ENCODE measurements at regions not wholly inside any gene's neighbourhood (a gene's known extent, or its start where the extent isn't known, plus 50 kb on each side); places are given as distances from the start of the nearest gene placed in this dataset.

DNA sequence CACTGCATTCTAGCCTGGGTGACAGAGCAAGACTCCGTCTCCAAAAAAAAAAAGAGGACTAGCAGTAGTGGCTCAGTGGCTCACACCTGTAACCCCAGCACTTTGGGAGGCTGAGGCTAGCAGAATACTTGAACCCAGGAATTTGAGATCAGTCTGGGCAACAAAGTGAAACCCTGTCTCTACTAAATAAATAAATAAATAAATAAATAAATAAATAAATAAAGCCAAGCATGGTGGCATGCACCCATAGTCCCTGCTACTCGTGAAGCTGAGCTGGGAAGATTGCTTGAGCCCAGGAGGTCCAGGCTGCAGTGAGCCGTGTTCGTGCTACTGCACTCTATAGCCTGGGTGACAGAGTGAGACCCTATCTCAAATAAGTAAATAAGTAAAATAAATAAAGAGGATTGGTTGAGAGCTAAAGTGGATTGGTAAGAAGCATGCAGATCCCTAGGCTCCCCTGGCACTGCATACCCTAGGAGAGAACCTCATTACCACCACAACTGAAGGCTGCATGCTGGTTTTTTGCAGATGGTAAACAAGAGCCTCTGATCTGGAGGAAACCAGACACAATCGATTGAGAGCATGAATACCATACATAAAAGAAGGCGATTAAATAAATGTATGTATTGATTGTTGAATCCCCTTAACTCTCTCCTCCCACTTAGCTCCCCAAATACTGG is 163.2 kb downstream of the REEP3 start (continued):
- TF ChIP-seq, protein P1, sequence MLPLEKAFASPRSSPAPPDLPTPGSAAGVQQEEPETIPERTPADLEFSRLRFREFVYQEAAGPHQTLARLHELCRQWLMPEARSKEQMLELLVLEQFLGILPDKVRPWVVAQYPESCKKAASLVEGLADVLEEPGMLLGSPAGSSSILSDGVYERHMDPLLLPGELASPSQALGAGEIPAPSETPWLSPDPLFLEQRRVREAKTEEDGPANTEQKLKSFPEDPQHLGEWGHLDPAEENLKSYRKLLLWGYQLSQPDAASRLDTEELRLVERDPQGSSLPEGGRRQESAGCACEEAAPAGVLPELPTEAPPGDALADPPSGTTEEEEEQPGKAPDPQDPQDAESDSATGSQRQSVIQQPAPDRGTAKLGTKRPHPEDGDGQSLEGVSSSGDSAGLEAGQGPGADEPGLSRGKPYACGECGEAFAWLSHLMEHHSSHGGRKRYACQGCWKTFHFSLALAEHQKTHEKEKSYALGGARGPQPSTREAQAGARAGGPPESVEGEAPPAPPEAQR (tag by site-specific recombination; IDR thresholded peaks at IDR 0.05), result no peak
- TF ChIP-seq OSR2 (tag by site-specific recombination; IDR thresholded peaks at IDR 0.05) (no peak), ZNF280D (tag by site-specific recombination; IDR thresholded peaks at IDR 0.05) (no peak), ZNF146 (tag by site-specific recombination; IDR thresholded peaks at IDR 0.05) (no peak), ZNF148 (tag by site-specific recombination; IDR thresholded peaks at IDR 0.05; ENCODE audit: borderline replicate concordance) (no peak), PRDM10 (tag by site-specific recombination; IDR thresholded peaks at IDR 0.05) (no peak), ZNF692 (tag by site-specific recombination; IDR thresholded peaks at IDR 0.05) (no peak), ZNF248 (tag by site-specific recombination; IDR thresholded peaks at IDR 0.05) (no peak), ZNF654 (tag by site-specific recombination; IDR thresholded peaks at IDR 0.05; ENCODE audit: low read depth) (peak; percentile 33), ZSCAN4 (tag by site-specific recombination; IDR thresholded peaks at IDR 0.05) (no peak), SCRT2 (tag by site-specific recombination; IDR thresholded peaks at IDR 0.05) (no peak), ZEB2 (tag by site-specific recombination; IDR thresholded peaks at IDR 0.05) (no peak), ZNF423 (tag by site-specific recombination; IDR thresholded peaks at IDR 0.05) (no peak), ZNF169 (tag by site-specific recombination; IDR thresholded peaks at IDR 0.05) (no peak), SP2 (tag by site-specific recombination; IDR thresholded peaks at IDR 0.05) (no peak), ZNF510 (tag by site-specific recombination; IDR thresholded peaks at IDR 0.05; ENCODE audit: insufficient replicate concordance) (peak; percentile 62), ZNF280C (tag by site-specific recombination; IDR thresholded peaks at IDR 0.05) (no peak), ZNF350 (tag by site-specific recombination; IDR thresholded peaks at IDR 0.05) (no peak), ZNF626 (tag by site-specific recombination; IDR thresholded peaks at IDR 0.05) (no peak), ZNF514 (tag by site-specific recombination; IDR thresholded peaks at IDR 0.05) (no peak), ZFP41 (tag by site-specific recombination; IDR thresholded peaks at IDR 0.05; ENCODE audit: borderline replicate concordance) (no peak)
- TF ChIP-seq, protein P2, sequence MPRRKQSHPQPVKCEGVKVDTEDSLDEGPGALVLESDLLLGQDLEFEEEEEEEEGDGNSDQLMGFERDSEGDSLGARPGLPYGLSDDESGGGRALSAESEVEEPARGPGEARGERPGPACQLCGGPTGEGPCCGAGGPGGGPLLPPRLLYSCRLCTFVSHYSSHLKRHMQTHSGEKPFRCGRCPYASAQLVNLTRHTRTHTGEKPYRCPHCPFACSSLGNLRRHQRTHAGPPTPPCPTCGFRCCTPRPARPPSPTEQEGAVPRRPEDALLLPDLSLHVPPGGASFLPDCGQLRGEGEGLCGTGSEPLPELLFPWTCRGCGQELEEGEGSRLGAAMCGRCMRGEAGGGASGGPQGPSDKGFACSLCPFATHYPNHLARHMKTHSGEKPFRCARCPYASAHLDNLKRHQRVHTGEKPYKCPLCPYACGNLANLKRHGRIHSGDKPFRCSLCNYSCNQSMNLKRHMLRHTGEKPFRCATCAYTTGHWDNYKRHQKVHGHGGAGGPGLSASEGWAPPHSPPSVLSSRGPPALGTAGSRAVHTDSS (tag by site-specific recombination; IDR thresholded peaks at IDR 0.05), result no peak
